ENCODE measurements at regions not wholly inside any gene's neighbourhood (a gene's known extent, or its start where the extent isn't known, plus 50 kb on each side); places are given as distances from the start of the nearest gene placed in this dataset.

DNA sequence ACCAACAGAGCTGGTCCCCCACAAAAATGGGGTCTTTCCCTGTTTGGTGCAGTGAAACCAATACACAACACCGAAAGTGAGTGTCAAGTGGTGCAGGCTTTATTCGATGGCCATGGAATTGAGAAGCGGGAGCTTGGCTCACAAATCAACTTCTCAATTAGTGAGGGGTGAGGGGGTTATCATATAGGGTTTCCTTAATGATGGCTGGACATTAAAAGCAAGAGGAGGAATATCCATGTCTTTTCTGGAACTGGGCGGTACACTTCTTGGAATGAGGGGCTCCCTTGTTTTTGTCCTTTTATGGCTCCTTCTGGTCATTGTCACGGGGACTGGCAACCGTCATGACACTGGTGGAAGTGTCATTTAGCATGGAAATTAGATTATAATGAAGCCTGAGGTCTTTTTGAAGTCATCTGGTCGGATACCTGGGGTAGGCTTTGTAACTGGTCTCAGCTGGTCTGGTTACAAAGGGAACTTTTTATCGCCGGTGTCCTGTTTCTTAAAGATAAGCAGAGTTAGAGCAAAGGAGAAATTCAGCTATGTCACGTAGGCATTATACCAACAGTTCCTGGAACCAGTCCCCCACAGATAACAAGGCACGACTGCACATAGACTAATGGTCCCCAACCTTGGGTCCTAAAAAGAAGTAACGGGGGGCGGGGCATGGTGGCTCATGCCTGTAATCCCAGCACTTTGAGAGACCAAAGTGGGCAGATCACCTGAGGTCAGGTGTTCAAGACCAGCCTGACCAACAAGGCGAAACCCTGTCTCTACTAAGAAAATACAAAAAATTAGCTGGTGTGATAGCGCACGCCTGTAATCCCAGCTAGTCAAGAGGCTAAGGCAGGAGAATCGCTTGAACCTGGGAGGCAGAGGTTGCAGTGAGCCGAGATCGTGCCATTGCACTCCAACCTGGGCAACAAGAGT lies 93.5 kb upstream of the NDUFV2 start (continued):
- TF ChIP-seq, protein P1, sequence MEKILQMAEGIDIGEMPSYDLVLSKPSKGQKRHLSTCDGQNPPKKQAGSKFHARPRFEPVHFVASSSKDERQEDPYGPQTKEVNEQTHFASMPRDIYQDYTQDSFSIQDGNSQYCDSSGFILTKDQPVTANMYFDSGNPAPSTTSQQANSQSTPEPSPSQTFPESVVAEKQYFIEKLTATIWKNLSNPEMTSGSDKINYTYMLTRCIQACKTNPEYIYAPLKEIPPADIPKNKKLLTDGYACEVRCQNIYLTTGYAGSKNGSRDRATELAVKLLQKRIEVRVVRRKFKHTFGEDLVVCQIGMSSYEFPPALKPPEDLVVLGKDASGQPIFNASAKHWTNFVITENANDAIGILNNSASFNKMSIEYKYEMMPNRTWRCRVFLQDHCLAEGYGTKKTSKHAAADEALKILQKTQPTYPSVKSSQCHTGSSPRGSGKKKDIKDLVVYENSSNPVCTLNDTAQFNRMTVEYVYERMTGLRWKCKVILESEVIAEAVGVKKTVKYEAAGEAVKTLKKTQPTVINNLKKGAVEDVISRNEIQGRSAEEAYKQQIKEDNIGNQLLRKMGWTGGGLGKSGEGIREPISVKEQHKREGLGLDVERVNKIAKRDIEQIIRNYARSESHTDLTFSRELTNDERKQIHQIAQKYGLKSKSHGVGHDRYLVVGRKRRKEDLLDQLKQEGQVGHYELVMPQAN (IDR thresholded peaks at IDR 0.05; ENCODE audit: borderline replicate concordance): peak; percentile 57; the same call in 1 of the 2 replicates
- peak; percentile 58 for TF ChIP-seq BCL6 (CRISPR knock-in tag; IDR thresholded peaks at IDR 0.05)
- TF ChIP-seq NFXL1 (CRISPR knock-in tag; IDR thresholded peaks at IDR 0.05): 0 out of 2 replicates have a peak, but pooled peaks have one; percentile 54
- TF ChIP-seq ZNF586 (CRISPR knock-in tag; conservative IDR thresholded peaks at IDR 0.05): no peak
- peak; percentile 61; the same call in 1 of the 2 replicates for TF ChIP-seq KAT7 (CRISPR knock-in tag; IDR thresholded peaks at IDR 0.05; ENCODE audit: borderline replicate concordance)
- TF ChIP-seq ZNF324 (CRISPR knock-in tag; IDR thresholded peaks at IDR 0.05): 0 out of 2 replicates have a peak, but pooled peaks have one; percentile 47
- no peak for TF ChIP-seq GATAD2B (IDR thresholded peaks at IDR 0.05; ENCODE audit: borderline replicate concordance)
- TF ChIP-seq ZNF274 (IDR thresholded peaks at IDR 0.05; ENCODE audit: borderline replicate concordance, low read depth, low read length): 0 out of 2 replicates have a peak, but pooled peaks have one; percentile 57
- TF ChIP-seq ZNF41 (CRISPR knock-in tag; conservative IDR thresholded peaks at IDR 0.05): peak; percentile 28; the same call in 1 of the 2 replicates
- TF ChIP-seq HNRNPL (IDR thresholded peaks at IDR 0.05; ENCODE audit: low read depth, low read length): no peak
- TF ChIP-seq, protein P2, sequence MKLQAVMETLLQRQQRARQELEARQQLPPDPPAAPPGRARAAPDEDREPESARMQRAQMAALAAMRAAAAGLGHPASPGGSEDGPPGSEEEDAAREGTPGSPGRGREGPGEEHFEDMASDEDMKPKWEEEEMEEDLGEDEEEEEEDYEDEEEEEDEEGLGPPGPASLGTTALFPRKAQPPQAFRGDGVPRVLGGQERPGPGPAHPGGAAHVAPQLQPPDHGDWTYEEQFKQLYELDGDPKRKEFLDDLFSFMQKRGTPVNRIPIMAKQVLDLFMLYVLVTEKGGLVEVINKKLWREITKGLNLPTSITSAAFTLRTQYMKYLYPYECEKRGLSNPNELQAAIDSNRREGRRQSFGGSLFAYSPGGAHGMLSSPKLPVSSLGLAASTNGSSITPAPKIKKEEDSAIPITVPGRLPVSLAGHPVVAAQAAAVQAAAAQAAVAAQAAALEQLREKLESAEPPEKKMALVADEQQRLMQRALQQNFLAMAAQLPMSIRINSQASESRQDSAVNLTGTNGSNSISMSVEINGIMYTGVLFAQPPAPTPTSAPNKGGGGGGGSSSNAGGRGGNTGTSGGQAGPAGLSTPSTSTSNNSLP (IDR thresholded peaks at IDR 0.05; ENCODE audit: borderline replicate concordance, low read depth, low read length): peak; percentile 94
- TF ChIP-seq SNIP1 (IDR thresholded peaks at IDR 0.05; ENCODE audit: low read depth): no peak
- TF ChIP-seq ZNF764 (CRISPR knock-in tag; IDR thresholded peaks at IDR 0.05; ENCODE audit: low read depth): peak; percentile 11; the same call in 1 of the 2 replicates
- TF ChIP-seq MEF2D (tag; conservative IDR thresholded peaks at IDR 0.05; ENCODE audit: low read depth): peak; percentile 60
- TF ChIP-seq, protein P3, sequence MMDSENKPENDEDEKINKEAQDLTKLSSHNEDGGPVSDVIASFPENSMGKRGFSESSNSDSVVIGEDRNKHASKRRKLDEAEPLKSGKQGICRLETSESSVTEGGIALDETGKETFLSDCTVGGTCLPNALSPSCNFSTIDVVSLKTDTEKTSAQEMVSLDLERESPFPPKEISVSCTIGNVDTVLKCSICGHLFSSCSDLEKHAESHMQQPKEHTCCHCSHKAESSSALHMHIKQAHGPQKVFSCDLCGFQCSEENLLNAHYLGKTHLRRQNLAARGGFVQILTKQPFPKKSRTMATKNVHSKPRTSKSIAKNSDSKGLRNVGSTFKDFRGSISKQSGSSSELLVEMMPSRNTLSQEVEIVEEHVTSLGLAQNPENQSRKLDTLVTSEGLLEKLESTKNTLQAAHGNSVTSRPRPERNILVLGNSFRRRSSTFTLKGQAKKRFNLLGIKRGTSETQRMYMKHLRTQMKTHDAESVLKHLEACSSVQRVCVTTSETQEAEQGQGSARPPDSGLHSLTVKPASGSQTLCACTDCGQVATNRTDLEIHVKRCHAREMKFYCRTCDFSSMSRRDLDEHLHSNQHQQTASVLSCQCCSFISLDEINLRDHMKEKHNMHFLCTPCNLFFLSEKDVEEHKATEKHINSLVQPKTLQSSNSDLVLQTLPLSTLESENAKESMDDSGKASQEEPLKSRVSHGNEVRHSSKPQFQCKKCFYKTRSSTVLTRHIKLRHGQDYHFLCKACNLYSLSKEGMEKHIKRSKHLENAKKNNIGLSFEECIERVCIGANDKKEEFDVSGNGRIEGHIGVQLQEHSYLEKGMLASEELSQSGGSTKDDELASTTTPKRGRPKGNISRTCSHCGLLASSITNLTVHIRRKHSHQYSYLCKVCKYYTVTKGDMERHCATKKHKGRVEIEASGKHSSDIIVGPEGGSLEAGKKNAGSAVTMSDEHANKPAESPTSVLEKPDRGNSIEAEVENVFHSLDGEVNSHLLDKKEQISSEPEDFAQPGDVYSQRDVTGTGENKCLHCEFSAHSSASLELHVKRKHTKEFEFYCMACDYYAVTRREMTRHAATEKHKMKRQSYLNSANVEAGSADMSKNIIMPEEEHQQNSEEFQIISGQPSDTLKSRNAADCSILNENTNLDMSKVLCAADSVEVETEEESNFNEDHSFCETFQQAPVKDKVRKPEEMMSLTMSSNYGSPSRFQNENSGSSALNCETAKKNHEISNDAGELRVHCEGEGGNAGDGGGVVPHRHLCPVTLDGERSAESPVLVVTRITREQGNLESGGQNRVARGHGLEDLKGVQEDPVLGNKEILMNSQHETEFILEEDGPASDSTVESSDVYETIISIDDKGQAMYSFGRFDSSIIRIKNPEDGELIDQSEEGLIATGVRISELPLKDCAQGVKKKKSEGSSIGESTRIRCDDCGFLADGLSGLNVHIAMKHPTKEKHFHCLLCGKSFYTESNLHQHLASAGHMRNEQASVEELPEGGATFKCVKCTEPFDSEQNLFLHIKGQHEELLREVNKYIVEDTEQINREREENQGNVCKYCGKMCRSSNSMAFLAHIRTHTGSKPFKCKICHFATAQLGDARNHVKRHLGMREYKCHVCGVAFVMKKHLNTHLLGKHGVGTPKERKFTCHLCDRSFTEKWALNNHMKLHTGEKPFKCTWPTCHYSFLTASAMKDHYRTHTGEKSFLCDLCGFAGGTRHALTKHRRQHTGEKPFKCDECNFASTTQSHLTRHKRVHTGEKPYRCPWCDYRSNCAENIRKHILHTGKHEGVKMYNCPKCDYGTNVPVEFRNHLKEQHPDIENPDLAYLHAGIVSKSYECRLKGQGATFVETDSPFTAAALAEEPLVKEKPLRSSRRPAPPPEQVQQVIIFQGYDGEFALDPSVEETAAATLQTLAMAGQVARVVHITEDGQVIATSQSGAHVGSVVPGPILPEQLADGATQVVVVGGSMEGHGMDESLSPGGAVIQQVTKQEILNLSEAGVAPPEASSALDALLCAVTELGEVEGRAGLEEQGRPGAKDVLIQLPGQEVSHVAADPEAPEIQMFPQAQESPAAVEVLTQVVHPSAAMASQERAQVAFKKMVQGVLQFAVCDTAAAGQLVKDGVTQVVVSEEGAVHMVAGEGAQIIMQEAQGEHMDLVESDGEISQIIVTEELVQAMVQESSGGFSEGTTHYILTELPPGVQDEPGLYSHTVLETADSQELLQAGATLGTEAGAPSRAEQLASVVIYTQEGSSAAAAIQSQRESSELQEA (IDR thresholded peaks at IDR 0.05; ENCODE audit: low read depth): no peak

Measured in K562 (cell line).